ENCODE measurements at regions not wholly inside any gene's neighbourhood (a gene's known extent, or its start where the extent isn't known, plus 50 kb on each side); places are given as distances from the start of the nearest gene placed in this dataset.

DNA sequence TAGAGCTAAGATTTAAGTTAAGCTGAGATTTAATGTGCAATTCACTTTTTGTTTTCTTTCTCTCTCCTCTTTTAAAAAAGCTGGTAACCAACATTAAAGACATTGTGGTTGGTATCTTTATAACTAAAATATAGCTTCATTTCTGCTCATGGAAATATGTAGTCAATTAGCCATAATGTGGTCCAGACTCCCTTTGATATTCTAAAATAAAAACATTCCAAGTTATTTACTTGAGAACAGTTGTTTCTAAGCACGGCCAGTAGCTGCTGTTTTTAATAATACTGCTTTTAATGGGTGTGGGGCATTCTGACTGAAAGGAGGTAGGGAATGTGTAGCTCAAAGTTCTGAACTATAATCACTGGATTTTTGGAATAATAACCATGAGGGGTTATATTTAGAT lies 183.3 kb upstream of the FBXO11 start:
- TF ChIP-seq, protein P1, sequence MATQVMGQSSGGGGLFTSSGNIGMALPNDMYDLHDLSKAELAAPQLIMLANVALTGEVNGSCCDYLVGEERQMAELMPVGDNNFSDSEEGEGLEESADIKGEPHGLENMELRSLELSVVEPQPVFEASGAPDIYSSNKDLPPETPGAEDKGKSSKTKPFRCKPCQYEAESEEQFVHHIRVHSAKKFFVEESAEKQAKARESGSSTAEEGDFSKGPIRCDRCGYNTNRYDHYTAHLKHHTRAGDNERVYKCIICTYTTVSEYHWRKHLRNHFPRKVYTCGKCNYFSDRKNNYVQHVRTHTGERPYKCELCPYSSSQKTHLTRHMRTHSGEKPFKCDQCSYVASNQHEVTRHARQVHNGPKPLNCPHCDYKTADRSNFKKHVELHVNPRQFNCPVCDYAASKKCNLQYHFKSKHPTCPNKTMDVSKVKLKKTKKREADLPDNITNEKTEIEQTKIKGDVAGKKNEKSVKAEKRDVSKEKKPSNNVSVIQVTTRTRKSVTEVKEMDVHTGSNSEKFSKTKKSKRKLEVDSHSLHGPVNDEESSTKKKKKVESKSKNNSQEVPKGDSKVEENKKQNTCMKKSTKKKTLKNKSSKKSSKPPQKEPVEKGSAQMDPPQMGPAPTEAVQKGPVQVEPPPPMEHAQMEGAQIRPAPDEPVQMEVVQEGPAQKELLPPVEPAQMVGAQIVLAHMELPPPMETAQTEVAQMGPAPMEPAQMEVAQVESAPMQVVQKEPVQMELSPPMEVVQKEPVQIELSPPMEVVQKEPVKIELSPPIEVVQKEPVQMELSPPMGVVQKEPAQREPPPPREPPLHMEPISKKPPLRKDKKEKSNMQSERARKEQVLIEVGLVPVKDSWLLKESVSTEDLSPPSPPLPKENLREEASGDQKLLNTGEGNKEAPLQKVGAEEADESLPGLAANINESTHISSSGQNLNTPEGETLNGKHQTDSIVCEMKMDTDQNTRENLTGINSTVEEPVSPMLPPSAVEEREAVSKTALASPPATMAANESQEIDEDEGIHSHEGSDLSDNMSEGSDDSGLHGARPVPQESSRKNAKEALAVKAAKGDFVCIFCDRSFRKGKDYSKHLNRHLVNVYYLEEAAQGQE (IDR thresholded peaks at IDR 0.05; ENCODE audit: insufficient replicate concordance, low read depth), result no peak
- TF ChIP-seq, protein P2, sequence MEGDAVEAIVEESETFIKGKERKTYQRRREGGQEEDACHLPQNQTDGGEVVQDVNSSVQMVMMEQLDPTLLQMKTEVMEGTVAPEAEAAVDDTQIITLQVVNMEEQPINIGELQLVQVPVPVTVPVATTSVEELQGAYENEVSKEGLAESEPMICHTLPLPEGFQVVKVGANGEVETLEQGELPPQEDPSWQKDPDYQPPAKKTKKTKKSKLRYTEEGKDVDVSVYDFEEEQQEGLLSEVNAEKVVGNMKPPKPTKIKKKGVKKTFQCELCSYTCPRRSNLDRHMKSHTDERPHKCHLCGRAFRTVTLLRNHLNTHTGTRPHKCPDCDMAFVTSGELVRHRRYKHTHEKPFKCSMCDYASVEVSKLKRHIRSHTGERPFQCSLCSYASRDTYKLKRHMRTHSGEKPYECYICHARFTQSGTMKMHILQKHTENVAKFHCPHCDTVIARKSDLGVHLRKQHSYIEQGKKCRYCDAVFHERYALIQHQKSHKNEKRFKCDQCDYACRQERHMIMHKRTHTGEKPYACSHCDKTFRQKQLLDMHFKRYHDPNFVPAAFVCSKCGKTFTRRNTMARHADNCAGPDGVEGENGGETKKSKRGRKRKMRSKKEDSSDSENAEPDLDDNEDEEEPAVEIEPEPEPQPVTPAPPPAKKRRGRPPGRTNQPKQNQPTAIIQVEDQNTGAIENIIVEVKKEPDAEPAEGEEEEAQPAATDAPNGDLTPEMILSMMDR (IDR thresholded peaks at IDR 0.05; ENCODE audit: insufficient read depth, low read length), result no peak
